ENCODE measurements at regions not wholly inside any gene's neighbourhood (a gene's known extent, or its start where the extent isn't known, plus 50 kb on each side); places are given as distances from the start of the nearest gene placed in this dataset.
"Not testable (repeated sequence)": the region's sequence is repeated elsewhere in the genome, so short reads cannot be mapped to it uniquely, and the experiment has no call there.

DNA sequence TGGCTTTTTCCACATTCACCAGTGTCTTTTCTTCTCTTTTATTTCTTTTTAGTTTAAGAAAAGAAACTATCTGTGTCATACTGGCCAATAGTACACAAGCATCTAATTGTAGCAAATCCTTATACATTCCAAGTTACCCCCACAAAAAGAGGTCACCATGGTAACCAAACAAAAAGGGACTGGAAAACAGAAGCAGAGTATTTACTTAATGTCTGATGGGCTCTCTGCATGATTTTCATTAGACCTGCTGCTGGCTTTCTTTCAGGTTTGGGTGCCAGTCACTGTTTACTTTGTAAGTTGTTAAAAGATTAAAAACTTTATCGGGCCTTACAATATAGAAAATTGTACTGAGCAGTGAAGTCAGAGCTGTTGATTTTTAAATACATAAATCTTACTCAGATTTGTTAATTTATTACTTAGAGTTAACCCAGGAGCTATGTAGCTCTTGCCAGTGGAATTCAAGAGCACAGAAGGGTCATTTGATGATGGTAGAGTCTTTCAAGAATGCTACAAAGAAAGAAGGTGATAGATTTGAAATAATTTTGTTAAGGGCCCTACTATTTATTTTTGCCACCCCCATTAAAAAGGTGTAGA, 123.9 kb downstream of the BRMS1L start:
- in situ Hi-C loops (cut with MboI; ENCODE audit: low sequenced_read_pairs): no loop called here

DNA sequence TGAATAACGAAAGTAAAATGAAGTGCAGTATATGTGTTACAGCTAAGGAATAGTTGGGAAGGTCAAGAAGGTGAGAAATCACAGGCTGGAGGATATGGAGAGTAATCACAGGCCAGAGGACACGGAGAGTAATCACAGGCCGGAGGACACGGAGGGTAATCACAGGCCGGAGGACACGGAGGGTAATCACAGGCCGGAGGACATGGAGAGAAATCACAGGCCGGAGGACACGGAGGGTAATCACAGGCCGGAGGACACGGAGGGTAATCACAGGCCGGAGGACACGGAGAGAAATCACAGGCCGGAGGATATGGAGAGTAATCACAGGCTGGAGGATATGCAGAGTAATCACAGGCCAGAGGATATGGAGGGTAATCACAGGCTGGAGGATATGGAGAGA, 121.8 kb downstream of the BRMS1L start:
- in situ Hi-C loops (cut with MboI; ENCODE audit: low sequenced_read_pairs): not testable (repeated sequence)

DNA sequence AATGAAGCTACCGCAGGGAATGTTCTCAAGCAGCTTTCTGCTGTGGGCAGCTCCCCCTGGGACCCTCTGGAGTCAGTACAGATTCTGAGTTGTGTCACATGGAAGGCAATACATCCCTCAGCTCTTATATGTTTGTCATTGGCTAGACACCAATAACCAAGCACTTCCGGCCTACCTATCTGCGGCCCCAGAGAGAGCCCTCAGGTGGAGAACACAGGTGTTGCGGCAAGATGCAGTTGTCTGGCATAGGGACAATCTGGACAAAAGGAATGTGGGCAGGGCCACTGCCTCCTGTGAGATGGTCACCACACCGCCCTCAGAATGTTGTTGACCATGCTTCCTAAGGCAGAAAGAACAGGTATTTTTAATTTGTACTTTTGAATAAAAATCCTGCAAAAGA, 118.7 kb downstream of the BRMS1L start:
- in situ Hi-C loops (cut with MboI; ENCODE audit: low sequenced_read_pairs): no loop called here

DNA sequence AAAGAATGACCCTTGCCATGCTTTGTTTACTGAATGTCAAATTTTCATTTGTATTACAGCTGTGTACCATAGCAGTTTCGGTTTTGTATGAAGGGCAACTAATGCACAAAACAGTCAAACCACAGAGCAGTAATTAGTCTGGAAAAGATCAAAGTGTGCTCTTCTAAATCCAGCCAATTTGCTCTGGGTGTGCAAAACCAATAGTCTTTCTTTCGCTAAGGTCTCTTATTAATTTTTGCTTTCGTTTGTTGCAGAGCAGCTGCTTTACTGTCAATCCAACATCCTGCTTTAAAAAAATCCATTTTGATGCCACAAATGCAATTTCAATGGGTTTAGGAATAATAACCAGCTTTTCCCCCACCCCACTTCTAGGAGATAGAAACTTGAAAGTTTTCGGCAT, 114.2 kb downstream of the BRMS1L start:
- in situ Hi-C loops (cut with MboI; ENCODE audit: low sequenced_read_pairs): no loop called here

DNA sequence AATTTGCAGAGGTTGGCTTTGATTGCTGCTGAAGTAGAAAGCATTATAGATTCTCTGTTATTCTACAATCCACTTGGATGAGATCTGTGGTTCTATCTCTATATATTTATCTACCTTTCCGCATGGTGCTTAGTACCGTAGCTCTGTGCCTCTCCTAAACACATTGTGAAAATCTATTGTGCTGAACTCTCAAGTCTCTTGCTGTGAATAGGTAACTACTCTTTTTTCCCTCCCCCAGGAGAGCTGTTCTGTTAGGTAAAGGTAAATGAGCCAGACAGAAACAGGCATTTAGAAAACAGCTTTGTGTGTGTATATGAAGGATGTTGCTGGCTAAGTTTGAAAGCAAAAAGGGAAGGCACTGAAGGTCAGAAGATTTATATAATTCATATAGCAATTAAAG, 112.6 kb downstream of the BRMS1L start:
- in situ Hi-C loops (cut with MboI; ENCODE audit: low sequenced_read_pairs): no loop called here

DNA sequence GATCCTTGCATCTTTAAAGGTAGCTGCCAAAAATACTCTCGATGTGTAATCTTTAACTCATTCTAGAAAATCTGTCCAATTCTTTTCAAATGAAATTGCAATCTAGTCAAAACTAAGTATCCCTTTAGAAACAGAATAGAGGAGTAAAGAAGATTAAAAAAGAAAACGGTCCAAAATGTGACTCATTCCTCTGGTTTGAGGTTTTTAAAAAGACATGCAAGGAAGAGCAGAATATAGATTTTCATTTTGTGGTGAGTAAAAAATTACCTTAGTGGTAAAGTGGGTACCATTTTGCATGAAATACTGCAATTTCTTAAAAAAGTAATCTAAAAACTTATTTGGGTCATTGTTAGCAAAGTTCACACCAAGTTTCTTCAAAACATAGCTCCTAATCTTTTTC, 108.4 kb downstream of the BRMS1L start:
- in situ Hi-C loops (cut with MboI; ENCODE audit: low sequenced_read_pairs): no loop called here

DNA sequence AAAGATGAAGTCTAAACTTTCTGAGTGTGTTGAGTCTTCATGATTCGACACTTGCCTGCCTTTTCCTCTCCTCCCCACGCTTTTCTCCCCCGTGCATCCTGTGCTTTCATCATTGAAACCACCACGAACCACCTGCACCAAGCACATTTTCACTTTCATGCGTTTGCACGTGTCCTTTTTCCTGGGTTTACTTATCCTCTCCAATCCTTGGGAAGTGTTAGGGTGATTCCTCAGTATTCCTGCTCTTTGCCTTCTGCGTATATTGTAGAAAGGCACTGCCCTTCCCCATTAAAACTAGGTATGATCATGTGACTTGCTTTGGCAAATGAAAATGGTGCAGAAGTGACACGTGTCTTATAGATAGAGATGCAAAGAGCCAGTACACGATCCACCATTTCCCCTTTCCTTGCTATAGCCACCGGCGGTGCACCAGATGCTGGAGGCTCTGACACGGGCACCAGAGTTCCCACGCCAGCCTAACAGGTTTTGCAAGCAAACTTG, 106.6 kb downstream of the BRMS1L start:
- in situ Hi-C loops (cut with MboI; ENCODE audit: low sequenced_read_pairs): no loop called here

DNA sequence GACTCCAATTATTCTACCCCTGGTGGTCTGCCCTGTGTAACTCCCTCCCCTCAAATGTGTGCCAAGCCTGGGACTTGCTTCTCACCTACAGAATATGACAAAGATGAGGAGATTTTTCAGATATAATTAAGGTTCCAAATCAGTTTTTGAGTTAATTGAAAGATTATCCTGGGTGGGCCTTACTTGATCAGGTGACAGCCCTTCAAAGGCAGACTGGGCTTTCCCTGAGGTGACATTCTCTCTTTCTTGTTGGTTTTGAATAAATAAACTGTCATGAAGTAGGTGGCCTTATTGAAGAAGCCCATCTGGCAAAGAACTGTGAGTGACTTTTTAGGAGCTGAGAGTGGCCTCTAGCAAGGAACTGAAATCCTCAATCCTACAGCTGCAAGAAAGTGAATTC, 106.0 kb downstream of the BRMS1L start:
- in situ Hi-C loops (cut with MboI; ENCODE audit: low sequenced_read_pairs): no loop called here

DNA sequence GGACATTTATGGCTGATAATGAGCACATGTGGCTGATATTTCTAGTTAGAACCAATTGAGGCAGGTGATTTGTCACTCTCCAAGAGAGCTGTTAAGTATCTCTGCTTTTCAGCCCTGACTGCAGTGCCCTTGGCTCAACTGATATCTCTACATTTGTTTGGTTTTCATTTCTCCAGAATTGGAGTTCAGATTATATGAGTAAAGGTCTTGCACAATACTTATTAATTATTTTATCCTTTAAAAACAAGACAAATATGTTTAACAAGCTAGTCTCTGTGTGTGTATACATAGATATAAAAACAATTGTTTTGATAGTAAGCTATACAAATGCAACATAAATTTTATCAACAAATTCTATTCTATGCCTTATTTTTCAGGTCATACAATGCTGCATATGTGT, 105.2 kb downstream of the BRMS1L start:
- in situ Hi-C loops (cut with MboI; ENCODE audit: low sequenced_read_pairs): no loop called here

DNA sequence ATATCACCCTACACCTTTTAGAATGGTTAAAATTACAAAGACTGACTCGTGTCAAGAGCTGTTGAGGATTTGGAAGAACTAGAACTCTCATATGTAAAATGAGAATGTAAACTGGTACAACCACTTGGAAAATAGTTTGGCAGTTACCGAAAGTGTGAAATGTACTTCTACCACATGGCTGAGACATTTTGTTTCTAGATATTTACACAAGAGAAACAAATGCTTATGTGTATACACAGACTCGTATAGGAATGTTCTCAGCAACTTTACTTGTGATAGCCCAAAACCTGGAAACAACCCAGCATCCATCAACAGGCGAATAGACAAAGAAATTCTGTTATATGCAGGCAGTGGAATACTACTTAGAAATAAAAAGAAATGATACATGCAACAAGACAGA, 103.0 kb downstream of the BRMS1L start:
- in situ Hi-C loops (cut with MboI; ENCODE audit: low sequenced_read_pairs): no loop called here

DNA sequence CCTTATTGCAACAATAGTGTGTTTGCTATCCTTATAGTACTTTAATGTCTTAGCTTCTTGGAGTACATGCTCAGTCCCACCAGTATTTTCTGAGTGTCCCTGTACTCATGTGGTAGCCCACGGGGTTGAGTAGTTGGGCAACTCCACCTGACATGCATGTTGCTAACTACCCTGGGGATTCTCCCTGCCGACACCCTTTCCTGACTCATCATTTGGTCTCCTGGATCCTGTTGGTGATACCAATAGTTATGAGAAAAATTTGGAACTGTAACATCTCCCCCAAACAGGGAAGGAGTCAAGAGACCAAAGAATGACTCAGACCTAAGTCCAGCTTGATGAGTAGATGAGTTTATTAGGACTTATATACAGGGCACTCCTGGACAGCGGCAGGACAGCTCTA, 101.6 kb downstream of the BRMS1L start:
- in situ Hi-C loops (cut with MboI; ENCODE audit: low sequenced_read_pairs): no loop called here

DNA sequence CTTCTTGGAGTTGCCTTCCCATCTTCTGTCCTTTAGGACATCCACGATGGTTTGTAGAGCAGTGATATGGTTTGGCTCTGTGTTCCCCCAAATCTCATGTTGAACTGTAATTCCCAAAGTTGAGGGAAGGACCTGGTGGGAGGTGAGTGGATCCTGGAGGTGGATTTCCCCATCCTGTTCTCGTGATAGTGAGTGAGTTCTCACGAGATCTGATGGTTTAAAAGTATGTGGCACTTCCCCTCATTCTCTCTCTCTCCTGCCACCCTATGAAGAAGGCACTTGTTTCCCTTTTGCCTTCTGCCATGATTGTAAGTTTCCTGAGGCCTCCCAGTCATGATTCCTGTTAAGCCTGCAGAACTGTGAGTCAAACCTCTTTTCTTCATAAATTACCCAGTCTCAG, 99.2 kb downstream of the BRMS1L start:
- in situ Hi-C loops (cut with MboI; ENCODE audit: low sequenced_read_pairs): no loop called here

DNA sequence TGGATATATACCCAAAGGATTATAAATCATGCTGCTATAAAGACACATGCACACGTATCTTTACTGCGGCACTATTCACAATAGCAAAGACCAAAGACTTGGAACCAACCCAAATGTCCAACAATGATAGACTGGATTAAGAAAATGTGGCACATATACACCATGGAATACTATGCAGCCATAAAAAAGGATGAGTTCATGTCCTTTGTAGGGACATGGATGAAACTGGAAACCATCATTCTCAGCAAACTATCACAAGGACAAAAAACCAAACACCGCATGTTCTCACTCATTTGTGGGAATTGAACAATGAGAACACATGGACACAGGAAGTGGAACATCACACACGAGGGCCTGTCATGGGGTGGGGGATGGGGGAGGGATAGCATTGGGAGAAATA, 96.5 kb downstream of the BRMS1L start:
- in situ Hi-C loops (cut with MboI; ENCODE audit: low sequenced_read_pairs): not testable (repeated sequence)

DNA sequence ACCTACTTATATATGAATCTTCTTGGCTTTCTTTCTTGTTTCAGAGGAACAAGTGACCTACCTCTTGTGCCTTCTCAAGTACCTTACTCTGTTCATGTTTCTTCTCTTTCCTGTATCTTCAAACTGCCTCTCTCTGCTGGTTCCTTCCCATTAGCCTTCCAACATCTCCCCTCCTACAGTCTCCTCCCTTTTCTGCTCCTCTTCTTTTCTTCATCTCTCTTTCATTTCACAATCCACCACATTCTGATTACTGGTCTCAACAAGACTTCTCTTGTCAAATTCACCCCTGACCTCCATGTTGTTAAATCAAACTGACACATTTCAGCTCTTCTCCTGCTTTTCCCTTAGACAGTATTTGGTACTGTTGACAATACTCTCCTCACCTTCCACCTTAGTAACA, 95.6 kb downstream of the BRMS1L start:
- in situ Hi-C loops (cut with MboI; ENCODE audit: low sequenced_read_pairs): no loop called here
